ENCODE measurements at regions not wholly inside any gene's neighbourhood (a gene's known extent, or its start where the extent isn't known, plus 50 kb on each side); places are given as distances from the start of the nearest gene placed in this dataset.

- Histone ChIP-seq H3K27ac (no peak overlapping the region), H3K9me3 (no peaks in the 10 kb centered on the region), H3K4me1 (no peaks in the 10 kb centered on the region), H3K36me3 (no peaks in the 10 kb centered on the region), H3K4me3 (no peak overlapping the region), H3K27me3 (no peaks in the 10 kb centered on the region)
- TF ChIP-seq, protein P1, sequence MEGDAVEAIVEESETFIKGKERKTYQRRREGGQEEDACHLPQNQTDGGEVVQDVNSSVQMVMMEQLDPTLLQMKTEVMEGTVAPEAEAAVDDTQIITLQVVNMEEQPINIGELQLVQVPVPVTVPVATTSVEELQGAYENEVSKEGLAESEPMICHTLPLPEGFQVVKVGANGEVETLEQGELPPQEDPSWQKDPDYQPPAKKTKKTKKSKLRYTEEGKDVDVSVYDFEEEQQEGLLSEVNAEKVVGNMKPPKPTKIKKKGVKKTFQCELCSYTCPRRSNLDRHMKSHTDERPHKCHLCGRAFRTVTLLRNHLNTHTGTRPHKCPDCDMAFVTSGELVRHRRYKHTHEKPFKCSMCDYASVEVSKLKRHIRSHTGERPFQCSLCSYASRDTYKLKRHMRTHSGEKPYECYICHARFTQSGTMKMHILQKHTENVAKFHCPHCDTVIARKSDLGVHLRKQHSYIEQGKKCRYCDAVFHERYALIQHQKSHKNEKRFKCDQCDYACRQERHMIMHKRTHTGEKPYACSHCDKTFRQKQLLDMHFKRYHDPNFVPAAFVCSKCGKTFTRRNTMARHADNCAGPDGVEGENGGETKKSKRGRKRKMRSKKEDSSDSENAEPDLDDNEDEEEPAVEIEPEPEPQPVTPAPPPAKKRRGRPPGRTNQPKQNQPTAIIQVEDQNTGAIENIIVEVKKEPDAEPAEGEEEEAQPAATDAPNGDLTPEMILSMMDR (IDR thresholded peaks at IDR 0.05), result no peak
- no peak for ATAC-seq
- intact Hi-C loops (cut with DNase I), result no loop called here
- no peak for DNase-seq
Observed at GRCh38 chr1:190578526-190578925, 100.9 kb upstream of the BRINP3 start.

GRCh38 chr1:190579552-190580193 is 102.0 kb upstream of the BRINP3 start:
- Histone ChIP-seq H3K27ac (no peak overlapping the region), H3K9me3 (no peaks in the 10 kb centered on the region), H3K36me3 (no peaks in the 10 kb centered on the region), H3K4me1 (no peaks in the 10 kb centered on the region), H3K4me3 (no peak overlapping the region), H3K27me3 (no peaks in the 10 kb centered on the region)
- intact Hi-C loops (cut with DNase I), result no loop called here
- no peak for ATAC-seq
- TF ChIP-seq, protein P1 (IDR thresholded peaks at IDR 0.05), result no peak
- no peak for DNase-seq

GRCh38 chr1:190583862-190584261 is 106.2 kb upstream of the BRINP3 start:
- Histone ChIP-seq H3K9me3 (no peaks in the 10 kb centered on the region), H3K27ac (no peak overlapping the region), H3K4me1 (no peaks in the 10 kb centered on the region), H3K27me3 (no peaks in the 10 kb centered on the region), H3K36me3 (no peaks in the 10 kb centered on the region), H3K4me3 (no peak overlapping the region)
- ATAC-seq (no peak), DNase-seq (no peak)
- TF ChIP-seq, protein P1 (IDR thresholded peaks at IDR 0.05), result no peak
- intact Hi-C loops (cut with DNase I), result no loop called here

GRCh38 chr1:190588424-190588823 is 110.8 kb upstream of the BRINP3 start:
- no peak for ATAC-seq
- intact Hi-C loops (cut with DNase I), result no loop called here

DNA sequence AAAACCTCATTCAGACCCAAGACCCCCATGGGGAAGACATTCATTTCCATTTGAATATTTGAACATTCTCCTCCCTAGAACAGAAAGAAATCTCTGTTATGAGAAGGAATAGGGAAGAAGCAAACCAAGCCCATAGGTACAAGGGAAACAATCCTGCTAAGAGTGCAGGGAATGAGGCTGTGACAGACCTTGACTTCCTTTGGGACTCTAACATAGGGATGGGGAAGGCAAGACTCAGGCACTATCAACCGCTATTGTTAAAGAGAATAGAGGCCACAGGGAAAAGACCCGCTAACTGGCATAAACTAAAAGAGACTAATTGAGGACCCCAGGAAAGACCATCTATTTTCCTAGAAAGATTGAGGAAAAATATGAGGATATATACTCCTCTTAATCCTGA is 117.8 kb upstream of the BRINP3 start:
- H3K27me3 ChIP-seq, result no peaks in the 10 kb centered on the region
- TF ChIP-seq, protein P1 (IDR thresholded peaks at IDR 0.05), result no peak
- intact Hi-C loops (cut with DNase I), result no loop called here
- no peaks in the 10 kb centered on the region for H3K36me3 ChIP-seq
- DNase-seq, result no peak
- no peak overlapping the region for H3K4me3 ChIP-seq
- no peaks in the 10 kb centered on the region for H3K4me1 ChIP-seq
- no peaks in the 10 kb centered on the region for H3K9me3 ChIP-seq
- no peak for ATAC-seq
- no peak overlapping the region for H3K27ac ChIP-seq

More at GRCh38 chr1:190588424-190588823, 110.8 kb upstream of the BRINP3 start:
- no peak for DNase-seq
- Histone ChIP-seq H3K27me3 (no peaks in the 10 kb centered on the region), H3K36me3 (no peaks in the 10 kb centered on the region), H3K4me1 (no peaks in the 10 kb centered on the region), H3K4me3 (no peak overlapping the region), H3K27ac (no peak overlapping the region), H3K9me3 (no peaks in the 10 kb centered on the region)
- TF ChIP-seq, protein P1 (IDR thresholded peaks at IDR 0.05), result no peak

DNA sequence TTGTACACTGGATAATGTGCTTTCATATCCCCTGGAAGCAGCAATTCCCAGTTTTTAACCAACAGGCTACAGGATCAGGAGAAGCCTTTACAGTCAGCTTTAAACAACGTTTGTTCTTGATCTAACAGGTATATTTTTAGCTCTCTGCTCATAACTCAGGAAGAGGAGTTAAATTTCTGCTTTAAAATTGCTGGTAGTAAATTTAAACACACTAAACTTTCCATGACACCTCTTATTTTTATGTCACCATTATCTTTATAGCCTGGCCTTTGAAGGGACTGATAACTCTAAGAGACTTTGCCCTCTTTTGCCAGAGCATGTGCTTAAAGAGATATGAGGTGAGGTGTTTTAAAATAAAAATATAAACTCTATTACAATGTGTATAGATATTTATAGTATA is 119.6 kb upstream of the BRINP3 start:
- H3K27ac ChIP-seq, result no peak overlapping the region
- no peak for ATAC-seq
- H3K9me3 ChIP-seq, result no peaks in the 10 kb centered on the region
- no peak for DNase-seq
- no peak overlapping the region for H3K4me3 ChIP-seq
- H3K36me3 ChIP-seq, result no peaks in the 10 kb centered on the region
- TF ChIP-seq, protein P1 (IDR thresholded peaks at IDR 0.05), result no peak
- H3K27me3 ChIP-seq, result no peaks in the 10 kb centered on the region
- intact Hi-C loops (cut with DNase I), result no loop called here
- H3K4me1 ChIP-seq, result no peaks in the 10 kb centered on the region
